HG03280 (cell line): ENCODE measurements at regions not wholly inside any gene's neighbourhood (a gene's known extent, or its start where the extent isn't known, plus 50 kb on each side); places are given as distances from the start of the nearest gene placed in this dataset.

ENCODE experiments used
- ATAC-seq: cut with Tn5 transposase; IDR thresholded peaks from one replicate; pipeline ENCODE4 v1.9.1; 2021; ENCODE audit warnings: mild to moderate bottlenecking, moderate library complexity; ENCODE audit not compliant: unreplicated experiment

- no peak for ATAC-seq
Measured at GRCh38 chr22:48238966-48239365, 1476.5 kb downstream of the TBC1D22A start.

GRCh38 chr22:48238284-48238915, 1476.0 kb downstream of the TBC1D22A start:
- no peak for ATAC-seq

- no peak for ATAC-seq
Measured at GRCh38 chr22:48237466-48238283, 1475.2 kb downstream of the TBC1D22A start.

GRCh38 chr22:48236261-48236660, 1473.8 kb downstream of the TBC1D22A start:
- no peak for ATAC-seq

- ATAC-seq, result no peak
Measured at GRCh38 chr22:48235744-48236143, 1473.3 kb downstream of the TBC1D22A start.

- no peak for ATAC-seq
Measured at GRCh38 chr22:48234011-48234410, 1471.6 kb downstream of the TBC1D22A start.

- ATAC-seq, result no peak
Measured at GRCh38 chr22:48233586-48233985, 1471.1 kb downstream of the TBC1D22A start.

- no peak for ATAC-seq
Measured at GRCh38 chr22:48228468-48228867, 1466.0 kb downstream of the TBC1D22A start.

GRCh38 chr22:48227341-48228018, 1465.0 kb downstream of the TBC1D22A start:
- no peak for ATAC-seq

GRCh38 chr22:48226026-48227013, 1463.9 kb downstream of the TBC1D22A start:
- no peak for ATAC-seq

GRCh38 chr22:48224332-48224731, 1461.9 kb downstream of the TBC1D22A start:
- ATAC-seq, result no peak

GRCh38 chr22:48223488-48224190, 1461.2 kb downstream of the TBC1D22A start:
- no peak for ATAC-seq

- no peak for ATAC-seq
Measured at GRCh38 chr22:48222742-48223487, 1460.5 kb downstream of the TBC1D22A start.

- ATAC-seq, result no peak
Measured at GRCh38 chr22:48218889-48219420, 1456.5 kb downstream of the TBC1D22A start.

- no peak for ATAC-seq
Measured at GRCh38 chr22:48217596-48217995, 1455.1 kb downstream of the TBC1D22A start.

GRCh38 chr22:48212727-48213126, 1450.3 kb downstream of the TBC1D22A start:
- ATAC-seq, result no peak

- no peak for ATAC-seq
Measured at GRCh38 chr22:48210812-48211211, 1448.4 kb downstream of the TBC1D22A start.

- no peak for ATAC-seq
Measured at GRCh38 chr22:48210198-48210580, 1447.7 kb downstream of the TBC1D22A start.
